ENCODE measurements at regions not wholly inside any gene's neighbourhood (a gene's known extent, or its start where the extent isn't known, plus 50 kb on each side); places are given as distances from the start of the nearest gene placed in this dataset.

- ChIA-PET POLR2A (no interaction called here), CTCF (no interaction called here)
- Histone ChIP-seq H3K4me3 (replicated peaks in 1 of 3; ENCODE audit: insufficient read depth in 1 of 3, low read depth in 1 of 3, low read length in 3 of 3) (no peak overlapping the region), H3K9me3 (replicated peaks; ENCODE audit: control insufficient read depth, insufficient read depth, low read length) (no peaks in the 10 kb centered on the region), H3K9me1 (replicated peaks; ENCODE audit: control insufficient read depth, extremely low read depth, insufficient read depth, low read length) (no peaks in the 10 kb centered on the region), H3K27me3 (ENCODE audit: control insufficient read depth in 2 of 2, insufficient read depth in 2 of 2, low read length in 2 of 2) (no peaks in the 10 kb centered on the region), H3K79me2 (ENCODE audit: control insufficient read depth, insufficient read depth, low read length) (no peaks in the 10 kb centered on the region), H2AFZ (ENCODE audit: low read depth, low read length) (no peak overlapping the region), H3K36me3 (ENCODE audit: control insufficient read depth in 2 of 2, extremely low read depth in 1 of 2, insufficient read depth in 2 of 2, low read length in 2 of 2) (no peaks in the 10 kb centered on the region), H3K9ac (replicated peaks; ENCODE audit: extremely low read depth, insufficient read depth, low read length) (no peak overlapping the region), H3K4me2 (ENCODE audit: insufficient read depth, low read length) (no peak overlapping the region), H4K20me1 (replicated peaks; ENCODE audit: control insufficient read depth, extremely low read depth, insufficient read depth, low read length) (no peaks in the 10 kb centered on the region), H3K27ac (ENCODE audit: insufficient read depth, low read depth, low read length) (no peak overlapping the region), H3K4me1 (ENCODE audit: control insufficient read depth, extremely low read depth, insufficient read depth, low read length) (no peaks in the 10 kb centered on the region)
- dilution Hi-C loops (cut with MboI; ENCODE audit: extremely low pct_ligation_motif_present, low sequenced_read_pairs): no loop called here
- TF ChIP-seq POLR2A (IDR thresholded peaks at IDR 0.05; ENCODE audit: low read depth, low read length) (no peak), MYC (IDR thresholded peaks at IDR 0.05; ENCODE audit: low read depth, low read length) (no peak), MAX (IDR thresholded peaks at IDR 0.05; ENCODE audit: insufficient read depth, insufficient read length) (no peak), GATA2 (IDR thresholded peaks at IDR 0.05; ENCODE audit: insufficient read depth, insufficient read length, low read depth, low read length) (no peak), EZH2 (IDR thresholded peaks at IDR 0.05; ENCODE audit: borderline replicate concordance, low read depth, low read length, severe bottlenecking) (no peak), FOS (IDR thresholded peaks at IDR 0.05; ENCODE audit: borderline replicate concordance, insufficient read depth, low read length) (no peak), POLR2AphosphoS5 (IDR thresholded peaks at IDR 0.05; ENCODE audit: insufficient read depth, low read depth, low read length) (no peak), JUN (IDR thresholded peaks at IDR 0.05; ENCODE audit: borderline replicate concordance, insufficient read depth, insufficient read length, low read depth) (no peak)
- TF ChIP-seq, protein P1, sequence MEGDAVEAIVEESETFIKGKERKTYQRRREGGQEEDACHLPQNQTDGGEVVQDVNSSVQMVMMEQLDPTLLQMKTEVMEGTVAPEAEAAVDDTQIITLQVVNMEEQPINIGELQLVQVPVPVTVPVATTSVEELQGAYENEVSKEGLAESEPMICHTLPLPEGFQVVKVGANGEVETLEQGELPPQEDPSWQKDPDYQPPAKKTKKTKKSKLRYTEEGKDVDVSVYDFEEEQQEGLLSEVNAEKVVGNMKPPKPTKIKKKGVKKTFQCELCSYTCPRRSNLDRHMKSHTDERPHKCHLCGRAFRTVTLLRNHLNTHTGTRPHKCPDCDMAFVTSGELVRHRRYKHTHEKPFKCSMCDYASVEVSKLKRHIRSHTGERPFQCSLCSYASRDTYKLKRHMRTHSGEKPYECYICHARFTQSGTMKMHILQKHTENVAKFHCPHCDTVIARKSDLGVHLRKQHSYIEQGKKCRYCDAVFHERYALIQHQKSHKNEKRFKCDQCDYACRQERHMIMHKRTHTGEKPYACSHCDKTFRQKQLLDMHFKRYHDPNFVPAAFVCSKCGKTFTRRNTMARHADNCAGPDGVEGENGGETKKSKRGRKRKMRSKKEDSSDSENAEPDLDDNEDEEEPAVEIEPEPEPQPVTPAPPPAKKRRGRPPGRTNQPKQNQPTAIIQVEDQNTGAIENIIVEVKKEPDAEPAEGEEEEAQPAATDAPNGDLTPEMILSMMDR (IDR thresholded peaks at IDR 0.05; ENCODE audit: extremely low read depth in 1 of 2, insufficient read depth in 1 of 2, low read depth in 1 of 2, low read length in 2 of 2): no peak
- intact Hi-C loops (cut with micrococcal nuclease): loop anchor here (10.0 kb wide), 1 partner anchor 53 kb away; no protein-coding TSS in a partner anchor
- FAIRE-seq (no peak), DNase-seq (ENCODE audit: low read depth, low spot score) (no peak)
- BruUV-seq (replicated peaks): no TSS peak
Observed at GRCh38 chr1:192927496-192927895, 118.7 kb downstream of the RGS2 start.

Measured in endothelial cell of umbilical vein (primary cell).